HG03565 (cell line): ENCODE measurements at regions not wholly inside any gene's neighbourhood (a gene's known extent, or its start where the extent isn't known, plus 50 kb on each side); places are given as distances from the start of the nearest gene placed in this dataset.

Source experiments
- ATAC-seq: cut with Tn5 transposase; IDR thresholded peaks from one replicate; pipeline ENCODE4 v1.9.1; 2021; ENCODE audit warnings: mild to moderate bottlenecking, moderate library complexity; ENCODE audit not compliant: unreplicated experiment

DNA sequence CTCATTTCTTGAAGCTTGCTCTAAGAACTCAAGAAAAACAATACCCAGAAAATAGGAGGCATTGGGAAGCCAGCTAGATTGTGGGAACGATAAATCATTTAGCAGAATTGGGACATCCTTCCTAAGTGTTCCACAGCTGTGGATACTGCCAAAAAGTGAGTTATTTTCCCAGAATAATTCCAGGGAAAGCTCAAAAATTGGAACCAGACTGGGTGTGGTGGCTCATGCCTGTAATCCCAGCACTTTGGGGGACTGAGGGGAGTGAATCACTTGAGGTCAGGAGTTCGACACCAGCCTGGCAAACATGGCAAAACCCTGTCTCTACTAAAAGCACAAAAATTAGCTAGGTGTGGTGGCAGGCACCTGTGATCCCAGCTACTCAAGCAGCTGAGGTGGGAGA is 68.2 kb upstream of the GK2 start:
- ATAC-seq = no peak

DNA sequence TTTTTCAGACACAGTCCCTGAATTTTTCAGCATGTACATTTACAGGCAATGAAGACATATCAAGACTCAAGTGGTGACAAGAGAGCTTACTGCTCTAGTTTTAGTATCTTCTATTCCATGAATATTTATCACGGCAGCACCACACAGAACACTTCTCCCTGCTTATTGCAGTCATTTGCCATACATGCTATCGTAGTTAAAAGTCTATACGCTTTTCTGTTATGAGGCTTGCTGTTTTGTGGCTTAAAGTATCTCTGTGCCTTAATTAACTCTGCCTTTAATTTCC is 65.4 kb upstream of the GK2 start:
- no peak for ATAC-seq

DNA sequence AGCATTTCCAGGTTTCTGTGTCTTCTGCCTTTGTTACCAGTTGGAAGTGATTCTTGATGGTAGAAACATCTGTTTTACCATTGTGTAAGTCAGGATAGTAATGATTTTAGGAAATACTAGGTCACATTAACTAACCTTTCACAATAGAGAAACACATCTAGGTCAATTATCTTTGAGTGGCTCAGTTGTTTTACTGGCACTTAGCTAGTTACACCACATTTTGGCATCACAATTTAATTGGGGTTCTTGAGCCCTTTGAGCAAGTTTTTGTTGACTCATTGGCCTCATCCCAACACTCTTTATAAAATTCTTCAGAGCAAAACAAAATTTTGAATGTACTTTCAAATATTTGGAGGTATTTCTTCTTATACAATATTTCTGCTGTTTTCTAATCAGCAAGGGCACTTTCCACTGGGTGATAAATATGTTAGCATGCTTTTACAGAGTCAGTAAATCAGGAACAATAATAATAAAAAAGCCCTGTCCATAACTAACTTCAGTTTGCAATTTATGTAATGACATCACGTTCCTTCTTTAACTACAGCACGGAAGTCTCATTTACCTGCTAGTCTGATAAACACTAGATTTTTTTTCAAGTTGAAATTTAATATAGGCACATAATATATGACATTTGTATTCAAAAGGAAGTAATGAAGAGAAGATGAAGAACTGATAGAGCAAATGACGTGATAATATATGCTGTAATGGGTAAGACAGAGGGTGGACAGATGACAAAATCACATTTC is 64.8 kb upstream of the GK2 start:
- ATAC-seq = no peak

DNA sequence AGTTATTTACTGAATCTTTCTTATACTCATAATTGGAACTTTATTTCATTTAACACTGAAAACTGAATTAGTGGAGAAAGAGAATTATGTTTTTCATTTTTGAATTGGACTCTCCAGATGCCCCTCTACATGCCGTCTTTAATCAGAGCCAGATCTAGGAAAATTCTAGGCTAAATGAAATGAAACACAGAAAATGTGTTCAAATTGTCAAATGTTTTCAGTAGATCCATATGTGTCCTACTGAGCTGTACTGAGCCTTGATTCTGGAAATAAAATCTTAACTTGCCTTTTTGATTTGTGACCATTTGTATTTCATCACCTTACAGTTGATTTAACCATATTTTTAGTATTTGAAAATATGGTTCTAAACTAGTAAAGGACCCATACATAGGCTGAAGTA is 64.0 kb upstream of the GK2 start:
- ATAC-seq = no peak

DNA sequence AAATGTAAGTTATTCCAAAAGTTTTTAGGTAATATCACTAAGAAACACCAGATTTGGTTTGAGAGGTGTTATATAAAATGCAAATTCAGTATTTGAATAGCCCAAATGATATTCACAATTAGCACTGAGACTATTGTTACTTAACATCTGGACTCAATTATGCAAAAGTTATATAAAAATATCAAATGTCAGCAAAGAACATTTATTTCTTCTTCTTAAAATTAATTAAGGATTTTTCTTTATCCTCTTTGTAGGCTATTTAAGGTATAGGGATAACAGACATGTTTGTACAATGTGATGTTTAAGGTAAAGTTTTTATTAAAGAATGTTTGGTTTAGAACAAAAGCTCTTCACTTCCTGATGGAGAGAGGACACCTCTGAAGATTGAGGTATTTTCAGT is 63.3 kb upstream of the GK2 start:
- ATAC-seq = no peak

DNA sequence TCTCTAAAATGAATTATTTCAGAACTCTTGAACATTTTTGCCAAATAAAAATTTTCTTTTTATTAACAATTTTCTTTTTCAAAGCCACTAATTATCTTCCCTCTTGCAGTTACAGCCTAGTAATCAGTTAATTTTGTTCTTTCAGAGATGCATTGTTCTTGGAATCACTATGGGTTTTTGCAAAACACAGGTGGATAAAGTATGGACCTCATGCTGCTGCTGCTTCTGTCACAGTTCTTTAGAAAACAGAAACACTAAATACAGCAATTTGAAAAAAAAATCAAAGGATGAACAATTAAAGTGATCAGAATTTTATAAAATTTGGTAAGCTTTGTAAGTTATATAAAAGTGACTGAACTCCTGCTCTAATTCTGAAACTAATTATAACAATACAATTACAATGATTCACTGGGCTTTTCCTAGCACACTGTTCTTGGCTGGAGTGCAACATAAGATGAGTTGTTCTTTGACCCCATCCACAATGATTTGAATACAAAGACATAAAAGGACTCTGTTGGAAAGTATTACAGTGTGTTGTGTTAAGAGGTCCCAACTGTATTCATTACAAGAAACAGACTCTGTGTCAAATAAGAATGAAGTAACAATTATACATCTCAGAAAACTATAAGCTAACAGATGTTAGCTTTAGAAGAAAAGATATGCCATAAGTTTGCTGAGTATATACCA is 59.4 kb upstream of the GK2 start:
- ATAC-seq = no peak

DNA sequence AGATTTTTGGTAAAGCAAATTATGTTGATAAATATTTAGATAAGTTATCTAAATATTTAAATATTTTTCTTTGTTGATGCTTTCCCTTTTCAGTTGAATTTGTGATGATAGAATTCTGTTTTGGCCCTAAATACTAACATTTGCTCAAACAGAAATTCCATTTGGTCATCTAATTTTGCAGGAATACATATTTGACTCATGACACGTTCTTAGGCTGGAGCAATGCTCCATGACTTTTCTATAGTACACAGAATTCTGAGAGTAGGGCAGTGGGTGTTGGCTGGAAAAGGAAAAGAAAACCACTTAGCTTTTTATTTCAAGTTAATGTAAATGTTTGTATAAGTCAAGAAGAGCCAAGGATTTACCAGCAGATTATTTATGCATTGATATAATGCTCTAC is 58.6 kb upstream of the GK2 start:
- no peak for ATAC-seq
